Pancreas (tissue), 10 donors: ENCODE measurements at regions not wholly inside any gene's neighbourhood (a gene's known extent, or its start where the extent isn't known, plus 50 kb on each side); places are given as distances from the start of the nearest gene placed in this dataset.

ENCODE experiments used
- ATAC-seq, 4 donors: fragments of 200-7000 bp; cut with Tn5 transposase; one replicate each; pipeline versions ENCODE4 v1.8.0 to v1.9.1; 2020; ENCODE audit warnings: mild to moderate bottlenecking in 4 of 4, moderate library complexity in 4 of 4
- DNase-seq, 6 donors: peaks; one replicate each; pipeline ENCODE4 v3.0.0-alpha.2; 2020
- FAIRE-seq: peaks from 2 replicates; lab custom pipeline; 2012; peaks lifted over from hg19 to GRCh38; lab: Jason Lieb, UNC
- H3K27ac ChIP-seq, 4 donors: fragments of 200-600 bp; sonication (generic); 1 replicate in 3 of 4; 2 replicates in 1 of 4; pipeline versions ENCODE4 v1.5.0 to v1.8.0; 2020
- H3K27me3 ChIP-seq, 4 donors: fragments of 200-600 bp; one replicate each; pipeline ENCODE4 v1.8.0; 2021
- H3K36me3 ChIP-seq, 3 donors: fragments of 200-600 bp; sonication (generic) in 1 of 3; one replicate each; pipeline versions ENCODE4 v1.5.0 to v1.8.0; 2020 to 2021
- H3K4me1 ChIP-seq, 3 donors: fragments of 200-600 bp; one replicate each; pipeline ENCODE4 v1.8.0; 2021
- H3K4me3 ChIP-seq, 4 donors: fragments of 200-600 bp; sonication (generic) in 2 of 4; one replicate each; pipeline versions ENCODE4 v1.5.0 to v1.8.0; 2020 to 2021
- H3K9me3 ChIP-seq, 4 donors: fragments of 200-600 bp; one replicate each; pipeline ENCODE4 v1.8.0; 2021
- CTCF ChIP-seq, 4 donors: fragments of 200-600 bp; sonication (generic) in 3 of 4; IDR thresholded peaks; one replicate each; pipeline versions ENCODE4 v1.5.0 to v1.8.0; 2021; ENCODE audit warnings: antibody characterized with exemption in 4 of 4
- WGBS, 2 donors: extraction: QIAGEN DNeasy Blood & Tissue Kit; methylation state at CpG; one replicate each; pipeline ENCODE4 v1.1.7; 2013; 5-methylcytosine and 5-hydroxymethylcytosine counted together
- intact Hi-C, 3 donors: fragments of 100-400 bp; cut with DNase I; formaldehyde crosslinking; loops; one replicate each; pipeline versions ENCODE4 v1.11.1 to v1.14.2; 2022
- donor health status: healthy with polysubstance abuse.
- donor health status: DM: no; HTN: no; CAD: no; lungs with moderate emphysema.
- donor health status: DM: no; HTN: no; CAD: no.
- donor health status: control.
- donor health status: control.
- donor health status: Bipolar disorder and iron deficiency.
- donor health status: DM: yes; HTN: yes; CAD: no.
- donor health status: DM: no; HTN: no; CAD: no.
- donor health status: DM: no; HTN: no; CAD: no.
- donor health status: DM: yes; HTN: yes; CAD: no.

GRCh38 chr10:128802062-128802461 lies 665.0 kb upstream of the MGMT start:
- Histone ChIP-seq H3K4me3 (no peak overlapping the region), H3K36me3 (no peaks in the 10 kb centered on the region), H3K9me3 (no peaks in the 10 kb centered on the region), H3K27me3 (no peaks in the 10 kb centered on the region), H3K27ac (no peak overlapping the region), H3K4me1 (no peaks in the 10 kb centered on the region)
- 30 to 34% methylated on average over 4 of the region's 4 CpGs for WGBS, 2 donors
- no peak for FAIRE-seq
- intact Hi-C loops = no loop called here
- ATAC-seq = no peak
- no peak for TF ChIP-seq CTCF (IDR thresholded peaks at IDR 0.05)
- no peak for DNase-seq

DNA sequence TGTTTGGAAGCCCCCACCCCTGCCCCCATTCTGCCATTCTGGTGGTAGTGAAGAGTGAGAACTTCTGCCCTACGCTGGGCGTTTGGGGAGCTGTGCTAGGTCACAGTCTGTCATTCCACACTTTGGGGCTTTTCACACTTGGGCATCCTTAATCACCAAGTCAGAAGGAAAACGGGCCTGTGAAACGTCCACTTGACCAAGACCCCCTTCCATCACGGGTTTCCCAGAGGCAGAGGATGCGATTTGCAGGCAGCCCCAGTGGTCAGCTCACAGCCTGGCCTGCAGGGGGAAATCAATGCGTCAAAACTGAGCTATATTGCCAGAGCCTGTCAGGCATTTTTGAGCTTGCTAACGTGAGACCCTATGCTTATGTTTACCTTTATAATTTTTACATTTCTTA lies 663.3 kb upstream of the MGMT start:
- Histone ChIP-seq H3K9me3 (no peaks in the 10 kb centered on the region), H3K27ac (no peak overlapping the region), H3K27me3 (no peaks in the 10 kb centered on the region), H3K4me1 (no peaks in the 10 kb centered on the region), H3K36me3 (no peaks in the 10 kb centered on the region), H3K4me3 (no peak overlapping the region)
- no peak for FAIRE-seq
- DNase-seq = no peak
- 28 to 45% methylated on average over 8 of the region's 8 CpGs for WGBS, 2 donors
- ATAC-seq = no peak
- intact Hi-C loops = no loop called here
- no peak for TF ChIP-seq CTCF (IDR thresholded peaks at IDR 0.05)

- Histone ChIP-seq H3K9me3 (no peaks in the 10 kb centered on the region), H3K27ac (no peak overlapping the region), H3K4me3 (no peak overlapping the region), H3K4me1 (no peaks in the 10 kb centered on the region), H3K36me3 (no peaks in the 10 kb centered on the region), H3K27me3 (no peaks in the 10 kb centered on the region)
- no peak for DNase-seq
- no peak for ATAC-seq
- WGBS, 2 donors = 36 to 62% methylated on average over 2 of the region's 2 CpGs
- intact Hi-C loops = no loop called here
- TF ChIP-seq CTCF (IDR thresholded peaks at IDR 0.05) = no peak
- no peak for FAIRE-seq
Observed at GRCh38 chr10:128804411-128804810, 662.6 kb upstream of the MGMT start.

DNA sequence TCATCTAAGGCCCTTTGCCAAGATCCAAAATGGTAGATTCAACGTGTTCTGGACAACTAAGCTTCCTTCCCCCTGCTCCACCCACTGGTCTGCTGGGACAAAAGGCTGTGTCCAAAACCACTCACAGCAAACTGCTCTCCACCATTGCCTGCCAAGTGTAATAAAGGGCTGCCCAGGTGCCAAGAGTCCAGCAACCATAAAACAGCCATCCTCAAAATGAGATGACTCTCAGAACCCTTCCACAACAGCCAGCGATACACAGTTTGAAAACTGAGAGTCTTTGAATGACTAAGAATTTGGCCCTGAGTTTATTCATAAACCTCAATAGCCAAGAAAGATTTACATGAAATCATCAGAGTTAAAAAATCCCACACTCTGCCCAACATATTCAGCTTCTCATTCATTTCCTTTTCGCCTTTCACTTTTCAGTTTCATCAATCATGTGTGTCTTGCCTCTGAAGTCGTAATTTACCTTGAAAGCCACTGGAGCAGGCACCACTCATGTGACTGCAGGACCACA lies 658.1 kb upstream of the MGMT start:
- Histone ChIP-seq H3K4me1 (no peaks in the 10 kb centered on the region), H3K27me3 (no peaks in the 10 kb centered on the region), H3K36me3 (no peaks in the 10 kb centered on the region), H3K4me3 (no peak overlapping the region), H3K27ac (no peak overlapping the region), H3K9me3 (no peaks in the 10 kb centered on the region)
- TF ChIP-seq CTCF (IDR thresholded peaks at IDR 0.05) = no peak
- 41 to 47% methylated on average over 4 of the region's 4 CpGs for WGBS, 2 donors
- FAIRE-seq (no peak), DNase-seq (no peak), ATAC-seq (no peak)
- intact Hi-C loops = no loop called here

DNA sequence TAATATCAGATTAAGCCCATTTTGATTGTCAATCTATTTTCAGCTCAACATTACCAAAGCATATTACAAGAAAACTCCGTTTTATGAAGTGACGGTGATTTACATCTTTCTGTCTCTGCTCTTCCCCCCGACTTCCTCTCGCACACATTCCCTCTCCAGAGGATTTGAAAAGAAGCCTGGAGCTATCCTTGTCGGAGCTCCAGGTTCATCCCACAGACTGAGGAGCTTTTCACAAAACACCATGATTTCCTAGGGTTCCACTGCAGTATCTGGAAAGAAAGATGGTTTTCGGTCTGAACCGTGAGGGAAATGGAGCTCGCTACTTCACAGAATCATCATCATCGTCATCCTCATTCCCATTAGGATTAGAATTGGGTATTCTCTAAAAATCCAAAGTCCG lies 655.5 kb upstream of the MGMT start:
- WGBS, 2 donors = 72 to 87% methylated on average over 10 of the region's 10 CpGs
- no peak overlapping the region for H3K27ac ChIP-seq
- no peak for DNase-seq
- no peak for TF ChIP-seq CTCF (IDR thresholded peaks at IDR 0.05)
- intact Hi-C loops = no loop called here
- FAIRE-seq = no peak
- no peak overlapping the region for H3K4me3 ChIP-seq
- H3K36me3 ChIP-seq = no peaks in the 10 kb centered on the region
- H3K9me3 ChIP-seq = no peaks in the 10 kb centered on the region
- H3K4me1 ChIP-seq = no peaks in the 10 kb centered on the region
- H3K27me3 ChIP-seq = no peaks in the 10 kb centered on the region
- ATAC-seq = no peak
